ENCODE measurements at regions not wholly inside any gene's neighbourhood (a gene's known extent, or its start where the extent isn't known, plus 50 kb on each side); places are given as distances from the start of the nearest gene placed in this dataset.

DNA sequence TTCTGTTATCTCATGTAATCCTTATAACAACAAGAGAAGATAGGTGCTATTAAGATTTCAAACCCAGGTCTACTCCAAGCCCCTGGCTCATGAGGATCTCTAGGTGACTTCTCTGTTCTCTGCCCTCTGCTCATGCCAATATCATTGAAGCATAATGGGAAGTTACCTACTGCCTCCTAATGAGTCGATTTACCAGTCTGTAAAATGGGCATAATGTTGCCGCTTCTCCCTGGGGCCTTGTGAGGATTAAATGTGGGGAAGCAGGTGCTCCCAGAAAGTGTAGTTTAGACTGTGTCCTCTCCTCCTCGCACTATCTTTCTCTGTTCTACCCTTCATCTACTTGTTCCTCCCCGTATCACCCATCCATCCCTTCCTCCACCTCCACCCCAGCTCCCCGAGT lies 169.2 kb upstream of the LHX5 start:
- DNase-seq, result no peak
- H3K9me3 Mint-ChIP-seq (ENCODE audit: unreplicated experiment), result peaks cover 6% of the 10 kb centered on the region
- TF ChIP-seq, protein P1, sequence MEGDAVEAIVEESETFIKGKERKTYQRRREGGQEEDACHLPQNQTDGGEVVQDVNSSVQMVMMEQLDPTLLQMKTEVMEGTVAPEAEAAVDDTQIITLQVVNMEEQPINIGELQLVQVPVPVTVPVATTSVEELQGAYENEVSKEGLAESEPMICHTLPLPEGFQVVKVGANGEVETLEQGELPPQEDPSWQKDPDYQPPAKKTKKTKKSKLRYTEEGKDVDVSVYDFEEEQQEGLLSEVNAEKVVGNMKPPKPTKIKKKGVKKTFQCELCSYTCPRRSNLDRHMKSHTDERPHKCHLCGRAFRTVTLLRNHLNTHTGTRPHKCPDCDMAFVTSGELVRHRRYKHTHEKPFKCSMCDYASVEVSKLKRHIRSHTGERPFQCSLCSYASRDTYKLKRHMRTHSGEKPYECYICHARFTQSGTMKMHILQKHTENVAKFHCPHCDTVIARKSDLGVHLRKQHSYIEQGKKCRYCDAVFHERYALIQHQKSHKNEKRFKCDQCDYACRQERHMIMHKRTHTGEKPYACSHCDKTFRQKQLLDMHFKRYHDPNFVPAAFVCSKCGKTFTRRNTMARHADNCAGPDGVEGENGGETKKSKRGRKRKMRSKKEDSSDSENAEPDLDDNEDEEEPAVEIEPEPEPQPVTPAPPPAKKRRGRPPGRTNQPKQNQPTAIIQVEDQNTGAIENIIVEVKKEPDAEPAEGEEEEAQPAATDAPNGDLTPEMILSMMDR (IDR thresholded peaks at IDR 0.05; ENCODE audit: partially characterized antibody, unreplicated experiment), result no peak
- no peak overlapping the region for H3K4me3 Mint-ChIP-seq (ENCODE audit: unreplicated experiment)
- no peak overlapping the region for H3K27ac Mint-ChIP-seq (ENCODE audit: unreplicated experiment)
- peaks cover 3% of the 10 kb centered on the region for H3K4me1 Mint-ChIP-seq (ENCODE audit: low read depth, unreplicated experiment)
- H3K27me3 Mint-ChIP-seq (ENCODE audit: unreplicated experiment), result peaks cover 6% of the 10 kb centered on the region
- peaks cover 4% of the 10 kb centered on the region for H3K36me3 Mint-ChIP-seq (ENCODE audit: unreplicated experiment)

DNA sequence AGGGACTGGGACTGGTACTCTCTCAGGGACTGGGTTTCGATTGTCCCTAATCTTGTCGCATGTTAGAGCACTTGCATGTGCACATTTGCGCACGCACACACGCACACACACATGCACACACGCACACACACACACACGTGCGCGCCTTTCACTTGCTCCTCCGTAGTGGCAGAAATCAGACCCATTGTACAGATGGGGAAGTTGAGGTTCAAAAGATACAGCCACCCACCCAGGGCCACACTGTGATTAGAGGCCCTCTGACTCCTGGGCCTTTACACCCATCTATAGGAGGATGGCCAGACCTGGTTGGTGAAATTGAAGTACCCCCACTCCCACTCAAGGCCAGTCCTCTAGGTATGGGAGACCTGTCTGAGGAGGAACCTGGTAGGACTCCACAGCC lies 167.8 kb upstream of the LHX5 start:
- H3K4me1 Mint-ChIP-seq (ENCODE audit: low read depth, unreplicated experiment), result peaks cover 8% of the 10 kb centered on the region
- H3K36me3 Mint-ChIP-seq (ENCODE audit: unreplicated experiment), result peaks cover 4% of the 10 kb centered on the region
- H3K9me3 Mint-ChIP-seq (ENCODE audit: unreplicated experiment), result peaks cover 6% of the 10 kb centered on the region
- DNase-seq, result no peak
- peaks cover 6% of the 10 kb centered on the region for H3K27me3 Mint-ChIP-seq (ENCODE audit: unreplicated experiment)
- TF ChIP-seq, protein P1 (IDR thresholded peaks at IDR 0.05; ENCODE audit: partially characterized antibody, unreplicated experiment), result no peak
- no peak overlapping the region for H3K4me3 Mint-ChIP-seq (ENCODE audit: unreplicated experiment)
- no peak overlapping the region for H3K27ac Mint-ChIP-seq (ENCODE audit: unreplicated experiment)

DNA sequence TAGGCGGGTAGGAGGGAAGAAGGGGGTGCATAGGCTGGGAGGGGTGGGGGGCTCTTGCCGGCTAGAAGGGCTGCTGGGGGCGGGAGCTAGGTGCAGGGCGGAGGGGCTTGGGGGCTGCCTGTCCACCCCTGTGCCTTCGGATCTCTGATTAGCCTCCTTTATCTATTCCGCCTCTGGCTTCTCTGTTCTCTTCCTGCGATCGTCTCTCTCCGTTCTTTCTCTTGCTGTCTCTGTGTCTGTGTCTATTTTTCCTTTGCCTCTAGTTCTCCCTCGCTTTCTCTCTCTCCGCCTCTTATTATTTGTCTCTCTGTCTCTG lies 166.7 kb upstream of the LHX5 start:
- H3K27ac Mint-ChIP-seq (ENCODE audit: unreplicated experiment), result peak overlapping the region; percentile 57
- no peak for DNase-seq
- H3K9me3 Mint-ChIP-seq (ENCODE audit: unreplicated experiment), result peaks cover 6% of the 10 kb centered on the region
- TF ChIP-seq, protein P1 (IDR thresholded peaks at IDR 0.05; ENCODE audit: partially characterized antibody, unreplicated experiment), result no peak
- H3K27me3 Mint-ChIP-seq (ENCODE audit: unreplicated experiment), result peaks cover 9% of the 10 kb centered on the region
- no peaks in the 10 kb centered on the region for H3K36me3 Mint-ChIP-seq (ENCODE audit: unreplicated experiment)
- peak overlapping the region; percentile 87 for H3K4me3 Mint-ChIP-seq (ENCODE audit: unreplicated experiment)
- H3K4me1 Mint-ChIP-seq (ENCODE audit: low read depth, unreplicated experiment), result peaks cover 14% of the 10 kb centered on the region

DNA sequence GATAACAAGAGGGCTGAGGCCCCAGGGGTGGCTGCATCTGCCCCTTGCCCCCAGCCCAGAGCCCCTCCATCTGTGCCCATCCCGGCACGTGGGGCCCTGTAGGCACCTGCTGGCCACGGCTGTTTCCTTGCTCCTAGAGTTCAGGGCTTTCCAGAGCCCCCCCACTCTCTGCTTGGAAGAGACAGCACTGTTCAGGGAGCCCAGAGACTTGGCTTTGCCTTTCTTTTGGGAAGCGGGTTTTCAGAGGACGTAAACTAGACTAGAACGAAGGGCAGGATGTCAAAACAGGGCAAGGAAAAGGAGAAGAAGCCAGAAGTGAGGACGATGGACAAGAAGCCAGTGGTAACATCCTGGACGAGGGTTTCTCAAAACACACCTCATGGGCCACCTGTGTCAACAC lies 163.3 kb upstream of the LHX5 start:
- TF ChIP-seq, protein P1 (IDR thresholded peaks at IDR 0.05; ENCODE audit: partially characterized antibody, unreplicated experiment), result no peak
- no peak overlapping the region for H3K4me3 Mint-ChIP-seq (ENCODE audit: unreplicated experiment)
- H3K27ac Mint-ChIP-seq (ENCODE audit: unreplicated experiment), result peak overlapping the region; percentile 11
- peaks cover 4% of the 10 kb centered on the region for H3K9me3 Mint-ChIP-seq (ENCODE audit: unreplicated experiment)
- H3K27me3 Mint-ChIP-seq (ENCODE audit: unreplicated experiment), result peaks cover 9% of the 10 kb centered on the region
- H3K4me1 Mint-ChIP-seq (ENCODE audit: low read depth, unreplicated experiment), result peaks cover 11% of the 10 kb centered on the region
- peaks cover 12% of the 10 kb centered on the region for H3K36me3 Mint-ChIP-seq (ENCODE audit: unreplicated experiment)
- peak; percentile 38 for DNase-seq

DNA sequence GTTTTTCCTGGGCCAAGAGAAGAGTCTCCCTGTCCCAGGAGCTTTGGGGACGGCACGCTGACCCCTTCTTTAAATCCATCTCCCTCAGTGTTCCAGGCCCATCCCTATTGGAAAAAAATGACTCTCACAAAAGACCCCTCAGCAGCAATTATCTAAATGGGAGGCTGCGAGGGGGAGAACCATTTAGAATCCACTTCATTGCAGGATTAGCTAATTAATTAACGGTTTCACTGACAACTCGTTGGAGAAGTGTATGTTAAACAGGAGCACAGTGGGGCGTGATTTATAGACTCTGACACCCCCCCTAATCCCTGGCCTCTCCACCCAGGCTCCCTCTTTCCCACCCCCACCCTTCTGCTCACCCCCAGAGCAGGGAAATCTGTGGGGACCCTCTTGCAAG lies 162.8 kb upstream of the LHX5 start:
- Mint-ChIP-seq H3K36me3 (ENCODE audit: unreplicated experiment) (peaks cover 17% of the 10 kb centered on the region), H3K4me1 (ENCODE audit: low read depth, unreplicated experiment) (peaks cover 11% of the 10 kb centered on the region), H3K4me3 (ENCODE audit: unreplicated experiment) (no peak overlapping the region), H3K27ac (ENCODE audit: unreplicated experiment) (peak overlapping the region; percentile 72), H3K9me3 (ENCODE audit: unreplicated experiment) (peaks cover 4% of the 10 kb centered on the region), H3K27me3 (ENCODE audit: unreplicated experiment) (peaks cover 8% of the 10 kb centered on the region)
- TF ChIP-seq, protein P1 (IDR thresholded peaks at IDR 0.05; ENCODE audit: partially characterized antibody, unreplicated experiment), result no peak
- DNase-seq, result no peak
